NCI-H446 (cell line): ENCODE measurements at regions not wholly inside any gene's neighbourhood (a gene's known extent, or its start where the extent isn't known, plus 50 kb on each side); places are given as distances from the start of the nearest gene placed in this dataset.
"Not testable (repeated sequence)": the region's sequence is repeated elsewhere in the genome, so short reads cannot be mapped to it uniquely, and the experiment has no call there.

ENCODE experiments used
- DNase-seq, 2 experiments: peaks; one replicate each; lab custom pipeline; 2025; lab: John Stamatoyannopoulos, UW

GRCh38 chr6:22146931-22147701, 149.7 kb downstream of the PRL start:
- DNase-seq = no peak

GRCh38 chr6:22147921-22148776, 148.7 kb downstream of the PRL start:
- peak; percentile 45 to 64 for DNase-seq

- peak in 1 of 2 experiments; percentile 24 for DNase-seq
Observed at GRCh38 chr6:22149096-22149495, 147.7 kb downstream of the PRL start.

GRCh38 chr6:22149501-22150367, 147.1 kb downstream of the PRL start:
- DNase-seq = peak in 1 of 2 experiments; percentile 56

DNA sequence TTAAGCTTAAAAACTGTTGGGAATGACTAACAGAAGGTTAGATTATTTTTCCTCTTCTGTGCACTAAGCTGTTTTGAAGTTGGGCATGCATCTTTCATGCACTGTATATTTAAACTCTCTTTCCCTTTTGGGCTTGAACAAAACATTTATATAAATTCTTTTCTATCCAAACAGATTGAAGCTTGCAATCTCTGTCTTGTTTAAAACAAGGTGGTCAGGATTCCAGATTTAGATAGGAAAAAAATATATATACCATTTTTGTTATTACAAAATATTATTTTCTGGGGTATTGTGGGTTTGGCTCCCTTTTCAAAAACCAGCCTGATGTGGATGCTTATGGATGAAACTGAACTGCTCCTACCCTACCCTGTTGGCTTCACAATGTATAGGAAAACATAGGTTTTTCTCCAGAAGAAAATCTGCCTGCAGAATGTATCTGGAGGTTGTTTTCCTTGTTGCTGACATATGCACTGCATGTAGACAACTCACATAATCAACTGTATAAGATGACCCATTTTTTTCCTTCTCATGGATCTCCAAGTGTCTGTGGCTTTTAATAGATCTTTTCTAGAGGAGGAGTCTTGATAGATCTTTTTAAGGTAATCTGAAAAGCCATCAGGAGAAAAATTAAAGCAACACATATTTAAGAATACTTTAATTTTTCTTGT, 146.3 kb downstream of the PRL start:
- DNase-seq = no peak

- DNase-seq = no peak
Observed at GRCh38 chr6:22151892-22152291, 144.9 kb downstream of the PRL start.

- DNase-seq = peak in 1 of 2 experiments; percentile 14
Observed at GRCh38 chr6:22152841-22153240, 144.0 kb downstream of the PRL start.

GRCh38 chr6:22153384-22154158, 143.3 kb downstream of the PRL start:
- no peak for DNase-seq

- no peak for DNase-seq
Observed at GRCh38 chr6:22155551-22155950, 141.3 kb downstream of the PRL start.

GRCh38 chr6:22157233-22157632, 139.6 kb downstream of the PRL start:
- DNase-seq = no peak

- no peak for DNase-seq
Observed at GRCh38 chr6:22164236-22164635, 132.6 kb downstream of the PRL start.

DNA sequence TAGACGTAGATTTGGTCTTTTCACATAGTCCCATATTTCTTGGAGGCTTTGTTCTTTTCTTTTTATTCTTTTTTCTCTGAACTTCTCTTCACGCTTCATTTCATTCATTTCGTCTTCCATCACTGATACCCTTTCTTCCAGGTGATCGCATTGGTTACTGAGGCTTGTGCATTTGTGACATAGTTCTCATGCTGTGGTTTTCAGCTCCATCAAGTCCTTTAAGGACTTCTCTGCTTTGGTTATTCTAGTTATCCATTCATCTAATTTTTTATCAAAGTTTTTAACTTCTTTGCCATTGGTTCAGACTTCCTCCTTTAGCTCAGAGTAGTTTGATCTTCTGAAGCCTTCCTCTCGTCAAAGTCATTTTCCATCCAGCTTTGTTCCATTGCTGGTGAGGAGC, 125.8 kb downstream of the PRL start:
- DNase-seq = not testable (repeated sequence)

GRCh38 chr6:22171885-22172284, 125.0 kb downstream of the PRL start:
- not testable (repeated sequence) for DNase-seq

DNA sequence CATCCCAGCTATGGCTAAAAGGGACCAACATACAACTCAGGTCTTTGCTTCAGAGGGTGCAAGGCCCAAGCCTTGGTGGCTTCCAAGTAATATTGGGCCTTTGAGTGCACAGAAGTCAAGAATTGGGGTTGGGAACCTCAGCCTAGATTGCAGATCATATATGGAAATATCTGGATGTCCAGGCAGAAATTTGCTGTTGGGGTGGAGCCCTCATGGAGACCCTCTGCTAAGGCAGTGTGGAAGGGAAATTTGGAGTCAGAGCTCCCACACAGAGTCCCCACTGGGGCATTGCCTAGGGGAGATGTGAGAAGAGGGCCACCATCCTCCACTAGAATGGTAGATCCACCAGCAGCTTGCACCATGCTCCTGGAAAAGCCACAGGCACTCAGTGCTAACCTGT, 123.5 kb downstream of the PRL start:
- no peak for DNase-seq

DNA sequence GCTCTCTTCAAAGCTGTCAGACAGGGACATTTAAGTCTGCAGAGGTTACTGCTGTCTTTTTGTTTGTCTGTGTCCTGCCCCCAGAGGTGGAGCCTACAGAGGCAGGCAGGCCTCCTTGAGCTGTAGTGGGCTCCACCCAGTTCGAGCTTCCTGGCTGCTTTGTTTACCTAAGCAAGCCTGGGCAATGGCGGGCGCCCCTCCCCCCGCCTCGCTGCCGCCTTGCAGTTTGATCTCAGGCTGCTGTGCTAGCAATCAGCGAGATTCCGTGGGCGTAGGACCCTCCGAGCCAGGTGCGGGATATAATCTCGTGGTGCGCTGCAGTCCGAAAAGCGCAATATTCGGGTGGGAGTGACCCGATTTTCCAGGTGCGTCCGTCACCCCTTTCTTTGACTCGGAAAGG, 116.6 kb downstream of the PRL start:
- not testable (repeated sequence) for DNase-seq

DNA sequence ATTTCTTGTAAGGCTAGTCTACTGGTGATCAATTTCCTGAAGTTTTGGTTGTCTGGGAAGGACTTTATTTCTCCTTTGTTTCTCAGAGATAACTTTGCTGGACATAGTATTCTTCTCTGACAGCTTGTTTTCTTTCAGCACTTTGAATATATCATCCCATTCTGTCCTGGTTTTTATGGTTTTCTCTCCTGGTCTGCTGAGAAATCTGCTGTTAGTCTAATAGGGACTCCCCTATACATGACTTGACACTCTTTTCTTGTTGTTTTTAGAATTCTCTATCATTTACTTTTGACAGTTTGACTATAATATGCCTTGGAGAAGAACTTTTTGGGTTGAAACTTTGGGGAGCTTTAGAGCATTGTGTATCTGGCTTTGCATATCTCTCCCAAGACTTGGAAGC, 112.5 kb downstream of the PRL start:
- no peak for DNase-seq

DNA sequence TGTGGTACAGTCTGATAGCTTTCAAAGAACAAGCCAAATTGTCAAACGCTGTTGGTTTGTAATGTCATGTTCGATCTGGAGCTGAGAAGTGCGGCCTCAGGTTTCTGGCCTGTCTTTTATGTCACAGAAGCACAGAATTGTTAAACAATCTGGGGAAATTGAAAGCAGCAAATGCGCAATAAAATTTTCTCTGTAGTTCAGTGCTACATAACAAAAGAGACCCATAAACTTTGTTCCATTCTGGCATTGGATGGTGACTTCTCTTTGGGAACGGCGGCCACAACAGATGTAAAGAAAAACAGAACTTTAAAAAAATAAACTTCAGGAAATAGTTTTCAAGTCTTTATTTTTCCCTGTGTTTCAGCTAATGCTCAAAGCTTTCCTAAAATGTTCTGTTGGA, 106.9 kb downstream of the PRL start:
- no peak for DNase-seq

- no peak for DNase-seq
Observed at GRCh38 chr6:22194188-22194921, 102.5 kb downstream of the PRL start.

- DNase-seq = no peak
Observed at GRCh38 chr6:22199771-22200170, 97.1 kb downstream of the PRL start.

- no peak for DNase-seq
Observed at GRCh38 chr6:22204153-22204552, 92.7 kb downstream of the PRL start.
